ENCODE measurements at regions not wholly inside any gene's neighbourhood (a gene's known extent, or its start where the extent isn't known, plus 50 kb on each side); places are given as distances from the start of the nearest gene placed in this dataset.

- no TSS peak for BruUV-seq (replicated peaks)
- intact Hi-C loops (cut with micrococcal nuclease; ENCODE audit: unreplicated experiment), result no loop called here
- H3K4me3 ChIP-seq (ENCODE audit: low read depth, low read length, poor library complexity, severe bottlenecking), result no peak overlapping the region
- H3K4me1 ChIP-seq (ENCODE audit: insufficient read depth, low read length, poor library complexity, severe bottlenecking), result no peaks in the 10 kb centered on the region
- no peaks in the 10 kb centered on the region for H3K9me2 ChIP-seq (ENCODE audit: insufficient read depth, low read length)
- ChIA-PET POLR2A (no interaction called here), CTCF (ENCODE audit: unreplicated experiment) (no interaction called here)
- TF ChIP-seq CTCF (conservative IDR thresholded peaks at IDR 0.05; ENCODE audit: low read length), result no peak
- no peak for TF ChIP-seq EZH2phosphoT487 (IDR thresholded peaks at IDR 0.05; ENCODE audit: borderline replicate concordance, low read depth, low read length)
- no peaks in the 10 kb centered on the region for H3K36me3 ChIP-seq (ENCODE audit: insufficient read depth, low read length)
- H3K4me2 ChIP-seq (ENCODE audit: low read length), result no peak overlapping the region
- H3K9me3 ChIP-seq (ENCODE audit: low read length), result no peaks in the 10 kb centered on the region
- DNase-seq (ENCODE audit: low spot score), result no peak
- H3K27ac ChIP-seq (ENCODE audit: low read depth, low read length, poor library complexity, severe bottlenecking), result no peak overlapping the region
- H2AFZ ChIP-seq (ENCODE audit: low read length), result no peak overlapping the region
- H3K79me2 ChIP-seq (ENCODE audit: insufficient read depth, low read depth, low read length), result no peaks in the 10 kb centered on the region
- H4K20me1 ChIP-seq (ENCODE audit: insufficient read depth, low read length), result no peaks in the 10 kb centered on the region
Measured at GRCh38 chr18:38801640-38802039, 1236.0 kb upstream of the CELF4 start.

- BruUV-seq (replicated peaks), result no TSS peak
- H3K27ac ChIP-seq (ENCODE audit: low read depth, low read length, poor library complexity, severe bottlenecking), result no peak overlapping the region
- intact Hi-C loops (cut with micrococcal nuclease; ENCODE audit: unreplicated experiment), result no loop called here
- ChIA-PET CTCF (ENCODE audit: unreplicated experiment) (no interaction called here), POLR2A (no interaction called here)
- H3K4me2 ChIP-seq (ENCODE audit: low read length), result no peak overlapping the region
- DNase-seq (ENCODE audit: low spot score), result no peak
- H2AFZ ChIP-seq (ENCODE audit: low read length), result no peak overlapping the region
- H3K36me3 ChIP-seq (ENCODE audit: insufficient read depth, low read length), result no peaks in the 10 kb centered on the region
- H4K20me1 ChIP-seq (ENCODE audit: insufficient read depth, low read length), result no peaks in the 10 kb centered on the region
- no peaks in the 10 kb centered on the region for H3K79me2 ChIP-seq (ENCODE audit: insufficient read depth, low read depth, low read length)
- no peaks in the 10 kb centered on the region for H3K9me3 ChIP-seq (ENCODE audit: low read length)
- no peaks in the 10 kb centered on the region for H3K9me2 ChIP-seq (ENCODE audit: insufficient read depth, low read length)
- H3K4me1 ChIP-seq (ENCODE audit: insufficient read depth, low read length, poor library complexity, severe bottlenecking), result no peaks in the 10 kb centered on the region
- no peak overlapping the region for H3K4me3 ChIP-seq (ENCODE audit: low read depth, low read length, poor library complexity, severe bottlenecking)
- TF ChIP-seq EZH2phosphoT487 (IDR thresholded peaks at IDR 0.05; ENCODE audit: borderline replicate concordance, low read depth, low read length) (no peak), CTCF (conservative IDR thresholded peaks at IDR 0.05; ENCODE audit: low read length) (no peak)
Measured at GRCh38 chr18:38796762-38797161, 1231.2 kb upstream of the CELF4 start.

- H3K9me2 ChIP-seq (ENCODE audit: insufficient read depth, low read length), result no peaks in the 10 kb centered on the region
- no peak for DNase-seq (ENCODE audit: low spot score)
- H3K9me3 ChIP-seq (ENCODE audit: low read length), result no peaks in the 10 kb centered on the region
- H3K36me3 ChIP-seq (ENCODE audit: insufficient read depth, low read length), result no peaks in the 10 kb centered on the region
- intact Hi-C loops (cut with micrococcal nuclease; ENCODE audit: unreplicated experiment), result no loop called here
- no peak overlapping the region for H3K4me2 ChIP-seq (ENCODE audit: low read length)
- H2AFZ ChIP-seq (ENCODE audit: low read length), result no peak overlapping the region
- H4K20me1 ChIP-seq (ENCODE audit: insufficient read depth, low read length), result no peaks in the 10 kb centered on the region
- no TSS peak for BruUV-seq (replicated peaks)
- TF ChIP-seq CTCF (conservative IDR thresholded peaks at IDR 0.05; ENCODE audit: low read length) (no peak), EZH2phosphoT487 (IDR thresholded peaks at IDR 0.05; ENCODE audit: borderline replicate concordance, low read depth, low read length) (no peak)
- CTCF ChIA-PET (ENCODE audit: unreplicated experiment), result no interaction called here
- no peaks in the 10 kb centered on the region for H3K4me1 ChIP-seq (ENCODE audit: insufficient read depth, low read length, poor library complexity, severe bottlenecking)
- H3K4me3 ChIP-seq (ENCODE audit: low read depth, low read length, poor library complexity, severe bottlenecking), result no peak overlapping the region
- POLR2A ChIA-PET, result no interaction called here
- H3K79me2 ChIP-seq (ENCODE audit: insufficient read depth, low read depth, low read length), result no peaks in the 10 kb centered on the region
- no peak overlapping the region for H3K27ac ChIP-seq (ENCODE audit: low read depth, low read length, poor library complexity, severe bottlenecking)
Measured at GRCh38 chr18:38792731-38793130, 1227.1 kb upstream of the CELF4 start.
